Fibroblast of lung (primary cell): ENCODE measurements at regions not wholly inside any gene's neighbourhood (a gene's known extent, or its start where the extent isn't known, plus 50 kb on each side); places are given as distances from the start of the nearest gene placed in this dataset.

Source experiments
- DNase-seq, 2 donors: peaks; one replicate each; pipeline versions ENCODE4 v3.0.0 to v3.0.0-alpha.2; 2010; ENCODE audit warnings: low read depth in 2 of 2
- H2AFZ ChIP-seq: 2 replicates; pipeline ENCODE4 v1.5.1; 2012; ENCODE audit warnings: low read length, control low read depth, inconsistent platforms
- H3K27ac ChIP-seq: 2 replicates; pipeline ENCODE4 v1.5.1; 2011; ENCODE audit warnings: low read length, control low read depth; ENCODE audit not compliant: insufficient read depth
- H3K27me3 ChIP-seq: 2 replicates; pipeline ENCODE4 v1.5.1; 2011; ENCODE audit warnings: mild to moderate bottlenecking, low read length; ENCODE audit not compliant: control insufficient read depth, insufficient read depth
- H3K36me3 ChIP-seq: 2 replicates; pipeline ENCODE4 v1.5.1; 2011; ENCODE audit warnings: low read length; ENCODE audit not compliant: control insufficient read depth, insufficient read depth
- H3K4me1 ChIP-seq: 2 replicates; pipeline ENCODE4 v1.5.1; 2011; ENCODE audit warnings: low read length; ENCODE audit not compliant: control insufficient read depth, insufficient read depth; ENCODE audit errors: extremely low read depth
- H3K4me2 ChIP-seq: 2 replicates; pipeline ENCODE4 v1.5.1; 2011; ENCODE audit warnings: low read length, control low read depth; ENCODE audit not compliant: insufficient read depth; ENCODE audit errors: extremely low read depth
- H3K4me3 ChIP-seq, 4 experiments: fragments of 200-600 bp in 1 of 4; sonication (generic) in 1 of 4; replicated peaks in 1 of 4; 2 replicates each; pipeline ENCODE4 v1.5.1; 2011 to 2016; ENCODE audit warnings: low read length in 4 of 4, low read depth in 3 of 4, mild to moderate bottlenecking in 3 of 4, control low read depth in 2 of 4, inconsistent platforms in 1 of 4, mixed read lengths in 1 of 4; ENCODE audit not compliant: insufficient read depth in 1 of 4; ENCODE audit errors: control extremely low read depth in 1 of 4
- H3K79me2 ChIP-seq: 2 replicates; pipeline ENCODE4 v1.5.1; 2012; ENCODE audit warnings: mild to moderate bottlenecking, low read length, inconsistent platforms; ENCODE audit not compliant: control insufficient read depth, insufficient read depth
- H3K9ac ChIP-seq: 2 replicates; pipeline ENCODE4 v1.5.1; 2011; ENCODE audit warnings: mild to moderate bottlenecking, low read length, control low read depth; ENCODE audit not compliant: insufficient read depth
- H3K9me3 ChIP-seq: 2 replicates; pipeline ENCODE4 v1.5.1; 2012; ENCODE audit warnings: low read depth, low read length; ENCODE audit not compliant: control insufficient read depth, insufficient read depth
- H4K20me1 ChIP-seq: 2 replicates; pipeline ENCODE4 v1.5.1; 2011; ENCODE audit warnings: low read length; ENCODE audit not compliant: control insufficient read depth, insufficient read depth; ENCODE audit errors: extremely low read depth
- EZH2 ChIP-seq: IDR thresholded peaks from 2 replicates; pipeline ENCODE4 v1.5.1; 2012; ENCODE audit warnings: low read length, control low read depth, mild to moderate bottlenecking; ENCODE audit errors: missing control alignments
- TF ChIP-seq, protein P1 (sequence below), 2 donors: IDR thresholded peaks in 1 of 2; conservative IDR thresholded peaks in 1 of 2; 1 replicate in 1 of 2; 2 replicates in 1 of 2; pipeline ENCODE4 v1.5.1; 2011 to 2012; ENCODE audit warnings: low read length in 2 of 2, control low read depth in 1 of 2, inconsistent platforms in 1 of 2, low read depth in 1 of 2, mild to moderate bottlenecking in 1 of 2

DNA sequence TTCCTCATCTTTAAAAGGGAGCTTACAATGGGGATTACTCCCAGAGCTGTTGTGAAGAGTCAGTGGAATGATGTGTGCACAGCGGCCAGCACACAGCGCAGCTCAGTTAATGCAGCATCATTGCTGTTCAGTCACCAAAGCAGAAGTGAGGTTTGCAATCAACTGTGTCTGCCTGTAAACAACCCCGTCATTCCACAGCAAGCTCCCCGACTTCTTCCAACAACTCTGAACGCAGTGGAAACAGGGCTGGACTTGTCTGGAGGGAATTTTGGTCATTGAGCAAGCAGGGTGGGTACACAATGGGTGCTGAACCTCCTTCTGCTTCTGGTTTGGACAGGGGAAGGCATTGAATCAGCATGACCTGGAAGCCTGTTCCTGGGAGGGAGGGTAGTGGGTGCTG is 347.4 kb downstream of the PTPRU start:
- Histone ChIP-seq H2AFZ (no peak overlapping the region), H3K4me1 (no peaks in the 10 kb centered on the region), H3K27ac (no peak overlapping the region), H3K9me3 (no peaks in the 10 kb centered on the region), H4K20me1 (no peaks in the 10 kb centered on the region), H3K79me2 (no peaks in the 10 kb centered on the region), H3K4me2 (no peak overlapping the region), H3K36me3 (no peaks in the 10 kb centered on the region), H3K4me3 (no peak overlapping the region), H3K9ac (no peak overlapping the region), H3K27me3 (no peaks in the 10 kb centered on the region)
- no peak for TF ChIP-seq EZH2
- TF ChIP-seq, protein P1, sequence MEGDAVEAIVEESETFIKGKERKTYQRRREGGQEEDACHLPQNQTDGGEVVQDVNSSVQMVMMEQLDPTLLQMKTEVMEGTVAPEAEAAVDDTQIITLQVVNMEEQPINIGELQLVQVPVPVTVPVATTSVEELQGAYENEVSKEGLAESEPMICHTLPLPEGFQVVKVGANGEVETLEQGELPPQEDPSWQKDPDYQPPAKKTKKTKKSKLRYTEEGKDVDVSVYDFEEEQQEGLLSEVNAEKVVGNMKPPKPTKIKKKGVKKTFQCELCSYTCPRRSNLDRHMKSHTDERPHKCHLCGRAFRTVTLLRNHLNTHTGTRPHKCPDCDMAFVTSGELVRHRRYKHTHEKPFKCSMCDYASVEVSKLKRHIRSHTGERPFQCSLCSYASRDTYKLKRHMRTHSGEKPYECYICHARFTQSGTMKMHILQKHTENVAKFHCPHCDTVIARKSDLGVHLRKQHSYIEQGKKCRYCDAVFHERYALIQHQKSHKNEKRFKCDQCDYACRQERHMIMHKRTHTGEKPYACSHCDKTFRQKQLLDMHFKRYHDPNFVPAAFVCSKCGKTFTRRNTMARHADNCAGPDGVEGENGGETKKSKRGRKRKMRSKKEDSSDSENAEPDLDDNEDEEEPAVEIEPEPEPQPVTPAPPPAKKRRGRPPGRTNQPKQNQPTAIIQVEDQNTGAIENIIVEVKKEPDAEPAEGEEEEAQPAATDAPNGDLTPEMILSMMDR (conservative IDR thresholded peaks at IDR 0.05 in 1 of 2, IDR thresholded peaks at IDR 0.05 in 1 of 2; ENCODE audit: low read depth in 1 of 2, low read length in 2 of 2) = no peak
- DNase-seq = no peak

DNA sequence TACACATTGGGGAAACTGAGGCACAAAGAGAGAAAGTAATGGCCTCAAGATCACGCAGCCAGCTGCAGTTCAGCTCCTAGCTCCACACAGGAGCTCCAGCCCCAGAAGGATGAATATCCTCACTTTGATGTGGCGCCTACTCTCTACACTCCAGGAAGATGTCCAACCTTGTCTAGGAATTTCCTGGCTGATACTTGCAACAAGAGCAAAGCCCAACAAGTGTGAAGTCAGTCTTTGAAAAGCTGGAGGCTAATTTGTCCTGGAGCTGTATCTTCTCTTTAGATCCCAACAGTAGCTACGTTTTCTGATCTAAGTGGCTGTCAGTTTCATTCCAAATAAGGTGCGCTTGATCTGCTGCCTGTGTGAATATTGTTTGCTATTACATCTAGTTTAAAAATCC is 344.9 kb downstream of the PTPRU start:
- no peaks in the 10 kb centered on the region for H3K27me3 ChIP-seq
- no peak overlapping the region for H3K4me2 ChIP-seq
- peak in 1 of 2 donors; percentile 76 for DNase-seq
- H3K4me1 ChIP-seq = no peaks in the 10 kb centered on the region
- no peak for TF ChIP-seq EZH2
- TF ChIP-seq, protein P1 (conservative IDR thresholded peaks at IDR 0.05 in 1 of 2, IDR thresholded peaks at IDR 0.05 in 1 of 2; ENCODE audit: low read depth in 1 of 2, low read length in 2 of 2) = no peak
- no peak overlapping the region for H2AFZ ChIP-seq
- H3K36me3 ChIP-seq = no peaks in the 10 kb centered on the region
- H3K27ac ChIP-seq = no peak overlapping the region
- H3K9ac ChIP-seq = no peak overlapping the region
- H4K20me1 ChIP-seq = no peaks in the 10 kb centered on the region
- no peak overlapping the region for H3K4me3 ChIP-seq
- H3K9me3 ChIP-seq = no peaks in the 10 kb centered on the region
- no peaks in the 10 kb centered on the region for H3K79me2 ChIP-seq

DNA sequence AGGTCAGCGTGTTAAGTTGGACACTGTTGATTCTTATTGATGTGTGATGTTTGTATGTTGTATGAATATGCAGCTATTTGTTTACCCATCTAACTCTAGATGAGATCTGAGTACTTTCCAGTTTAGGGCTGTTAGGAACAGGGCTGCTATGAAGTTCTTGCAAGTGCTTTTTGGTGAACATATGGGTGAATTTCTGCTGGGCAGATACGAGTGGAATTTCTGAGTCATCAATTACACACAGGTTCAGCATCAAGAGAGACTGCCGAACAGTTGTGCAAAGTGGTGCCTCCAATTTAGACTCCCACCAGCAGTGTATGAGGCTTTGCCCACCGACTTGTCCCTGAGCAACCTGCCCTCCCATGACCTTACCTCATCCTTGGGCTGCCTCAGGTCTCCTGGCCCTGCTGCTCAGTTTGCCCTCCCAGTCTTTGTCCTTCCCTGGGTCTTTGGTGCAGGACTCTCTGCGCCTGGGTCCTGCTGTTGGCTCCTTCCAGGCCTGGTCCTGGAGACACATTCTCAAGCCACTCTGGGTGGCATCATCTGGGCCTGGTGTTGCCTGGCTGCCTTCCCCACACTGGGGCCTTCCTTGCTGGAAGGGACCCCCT is 343.6 kb downstream of the PTPRU start:
- DNase-seq = peak; percentile 66 to 96
- Histone ChIP-seq H4K20me1 (no peaks in the 10 kb centered on the region), H3K9me3 (no peaks in the 10 kb centered on the region), H3K36me3 (no peaks in the 10 kb centered on the region), H3K79me2 (no peaks in the 10 kb centered on the region), H2AFZ (no peak overlapping the region), H3K9ac (no peak overlapping the region), H3K4me1 (no peaks in the 10 kb centered on the region), H3K4me3 (no peak overlapping the region), H3K4me2 (no peak overlapping the region), H3K27ac (no peak overlapping the region), H3K27me3 (no peaks in the 10 kb centered on the region)
- TF ChIP-seq, protein P1 (conservative IDR thresholded peaks at IDR 0.05 in 1 of 2, IDR thresholded peaks at IDR 0.05 in 1 of 2; ENCODE audit: low read depth in 1 of 2, low read length in 2 of 2) = no peak
- TF ChIP-seq EZH2 = no peak
